ENCODE measurements at regions not wholly inside any gene's neighbourhood (a gene's known extent, or its start where the extent isn't known, plus 50 kb on each side); places are given as distances from the start of the nearest gene placed in this dataset.

GRCh38 chr13:34277936-34278335 is 460.0 kb downstream of the RFC3 start:
- no peak overlapping the region for H3K4me3 Mint-ChIP-seq
- H3K4me1 Mint-ChIP-seq, result no peaks in the 10 kb centered on the region
- ChIA-PET POLR2A (no interaction called here), CTCF (no interaction called here)
- no peak overlapping the region for H3K4me2 ChIP-seq (replicated peaks; ENCODE audit: low read depth, low read length, poor library complexity, severe bottlenecking)
- TF ChIP-seq EZH2 (IDR thresholded peaks at IDR 0.05; ENCODE audit: borderline replicate concordance, insufficient read depth, low read depth, low read length, poor library complexity, severe bottlenecking) (no peak), CTCF (IDR thresholded peaks at IDR 0.05) (no peak)
- H3K27ac ChIP-seq (ENCODE audit: low read length in 2 of 2), result no peak overlapping the region
- DNase-seq (no peak), ATAC-seq (ENCODE audit: low read depth) (no peak)
- H3K79me2 ChIP-seq (ENCODE audit: control insufficient read depth, insufficient read depth, low read length), result no peaks in the 10 kb centered on the region
- H3K27me3 Mint-ChIP-seq, result no peaks in the 10 kb centered on the region
- H3K27me3 ChIP-seq (replicated peaks in 1 of 4; ENCODE audit: control extremely low read depth in 1 of 4, control insufficient read depth in 3 of 4, insufficient read depth in 4 of 4, low read length in 3 of 4), result no peaks in the 10 kb centered on the region
- no peak overlapping the region for H3K9ac ChIP-seq (ENCODE audit: low read length)
- WGBS (ENCODE audit: insufficient coverage), result no CpG with 5 or more reads among the region's 4 CpGs
- intact Hi-C loops (cut with micrococcal nuclease), result no loop called here
- no peak overlapping the region for H3K4me3 ChIP-seq (ENCODE audit: control extremely low read depth in 1 of 5, extremely low read depth in 1 of 5, insufficient read depth in 1 of 5, low read depth in 2 of 5, low read length in 4 of 5)
- no peaks in the 10 kb centered on the region for H3K36me3 ChIP-seq (replicated peaks in 1 of 2; ENCODE audit: control extremely low read depth in 1 of 2, control insufficient read depth in 1 of 2, extremely low read depth in 1 of 2, insufficient read depth in 2 of 2, low read length in 1 of 2)
- no peaks in the 10 kb centered on the region for H4K20me1 ChIP-seq (ENCODE audit: control insufficient read depth, insufficient read depth, low read length, poor library complexity, severe bottlenecking)
- H3K27ac Mint-ChIP-seq, result no peak overlapping the region
- H2AFZ ChIP-seq (ENCODE audit: insufficient read depth, low read depth, low read length, poor library complexity, severe bottlenecking), result no peak overlapping the region
- H3K9me3 ChIP-seq (ENCODE audit: control extremely low read depth in 1 of 3, control insufficient read depth in 2 of 3, insufficient read depth in 1 of 3, low read length in 2 of 3), result peaks cover 0 to 3% (median 2%) of the 10 kb centered on the region in 3 donors
- peaks cover 3% of the 10 kb centered on the region for H3K9me3 Mint-ChIP-seq (ENCODE audit: insufficient read depth)
- H3K4me1 ChIP-seq (ENCODE audit: control insufficient read depth in 2 of 2, insufficient read depth in 2 of 2, low read length in 2 of 2), result no peaks in the 10 kb centered on the region

GRCh38 chr13:34278780-34279179 is 460.8 kb downstream of the RFC3 start:
- H3K4me1 ChIP-seq (ENCODE audit: control insufficient read depth in 2 of 2, insufficient read depth in 2 of 2, low read length in 2 of 2), result no peaks in the 10 kb centered on the region

More at GRCh38 chr13:34278780-34279179, 460.8 kb downstream of the RFC3 start:
- Histone ChIP-seq H3K79me2 (ENCODE audit: control insufficient read depth, insufficient read depth, low read length) (no peaks in the 10 kb centered on the region), H3K27me3 (replicated peaks in 1 of 4; ENCODE audit: control extremely low read depth in 1 of 4, control insufficient read depth in 3 of 4, insufficient read depth in 4 of 4, low read length in 3 of 4) (no peaks in the 10 kb centered on the region), H3K9me3 (ENCODE audit: control extremely low read depth in 1 of 3, control insufficient read depth in 2 of 3, insufficient read depth in 1 of 3, low read length in 2 of 3) (peaks cover 2 to 3% (median 2%) of the 10 kb centered on the region in 3 donors), H4K20me1 (ENCODE audit: control insufficient read depth, insufficient read depth, low read length, poor library complexity, severe bottlenecking) (no peaks in the 10 kb centered on the region), H3K4me3 (ENCODE audit: control extremely low read depth in 1 of 5, extremely low read depth in 1 of 5, insufficient read depth in 1 of 5, low read depth in 2 of 5, low read length in 4 of 5) (no peak overlapping the region), H3K9ac (ENCODE audit: low read length) (no peak overlapping the region), H3K27ac (ENCODE audit: low read length in 2 of 2) (no peak overlapping the region), H2AFZ (ENCODE audit: insufficient read depth, low read depth, low read length, poor library complexity, severe bottlenecking) (no peak overlapping the region), H3K4me2 (replicated peaks; ENCODE audit: low read depth, low read length, poor library complexity, severe bottlenecking) (no peak overlapping the region), H3K36me3 (replicated peaks in 1 of 2; ENCODE audit: control extremely low read depth in 1 of 2, control insufficient read depth in 1 of 2, extremely low read depth in 1 of 2, insufficient read depth in 2 of 2, low read length in 1 of 2) (no peaks in the 10 kb centered on the region)
- Mint-ChIP-seq H3K9me3 (ENCODE audit: insufficient read depth) (peaks cover 3% of the 10 kb centered on the region), H3K27me3 (no peaks in the 10 kb centered on the region), H3K4me3 (no peak overlapping the region), H3K4me1 (no peaks in the 10 kb centered on the region), H3K27ac (no peak overlapping the region)
- DNase-seq, result no peak
- no CpG with 5 or more reads among the region's 2 CpGs for WGBS (ENCODE audit: insufficient coverage)
- CTCF ChIA-PET, result no interaction called here
- intact Hi-C loops (cut with micrococcal nuclease), result no loop called here
- POLR2A ChIA-PET, result no interaction called here
- no peak for TF ChIP-seq EZH2 (IDR thresholded peaks at IDR 0.05; ENCODE audit: borderline replicate concordance, insufficient read depth, low read depth, low read length, poor library complexity, severe bottlenecking)
- no peak for TF ChIP-seq CTCF (IDR thresholded peaks at IDR 0.05)
- ATAC-seq (ENCODE audit: low read depth), result no peak
